ENCODE measurements at regions not wholly inside any gene's neighbourhood (a gene's known extent, or its start where the extent isn't known, plus 50 kb on each side); places are given as distances from the start of the nearest gene placed in this dataset.

DNA sequence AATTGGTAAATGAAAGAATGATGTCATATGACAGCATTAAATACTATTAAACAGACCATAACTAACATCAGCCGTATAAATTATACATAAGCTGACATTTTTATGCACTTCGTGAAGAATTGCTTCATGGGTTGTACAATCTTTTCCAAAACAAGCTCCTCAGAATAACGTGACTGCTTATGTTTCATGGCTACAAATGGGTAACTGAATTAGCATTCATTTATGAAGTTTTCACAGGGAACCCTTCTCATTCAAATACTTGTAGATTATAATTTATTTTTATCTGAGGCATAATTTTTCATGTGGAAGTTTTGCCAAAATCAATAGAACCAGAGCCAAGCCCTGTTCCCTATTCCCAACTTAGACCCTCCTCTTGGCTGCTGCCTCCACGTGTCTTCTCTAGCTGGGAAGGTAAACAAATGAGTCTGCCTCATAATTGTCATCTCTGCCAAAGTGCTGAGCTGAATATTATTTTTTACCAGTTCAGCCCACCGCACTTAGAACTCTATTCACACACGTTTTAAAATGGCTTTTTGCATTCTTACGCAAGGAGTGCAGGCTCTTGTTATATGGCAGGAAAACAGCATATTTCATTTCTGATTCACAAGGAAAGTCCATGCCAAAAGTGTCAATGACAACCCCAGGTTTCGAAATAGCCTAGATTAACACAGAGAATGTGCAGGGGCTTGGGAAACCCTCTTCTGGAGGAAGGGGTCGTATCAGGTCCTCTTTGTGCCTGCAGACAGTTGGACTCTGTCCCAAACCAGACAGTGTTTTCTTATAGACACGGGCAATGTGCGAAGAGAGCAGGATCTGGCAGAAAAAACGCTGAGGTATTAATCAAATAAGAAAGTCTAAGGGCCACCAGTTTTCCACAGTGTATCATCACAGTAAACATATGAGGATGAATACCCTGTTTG lies 370.7 kb upstream of the MGMT start:
- TF ChIP-seq, protein P1, sequence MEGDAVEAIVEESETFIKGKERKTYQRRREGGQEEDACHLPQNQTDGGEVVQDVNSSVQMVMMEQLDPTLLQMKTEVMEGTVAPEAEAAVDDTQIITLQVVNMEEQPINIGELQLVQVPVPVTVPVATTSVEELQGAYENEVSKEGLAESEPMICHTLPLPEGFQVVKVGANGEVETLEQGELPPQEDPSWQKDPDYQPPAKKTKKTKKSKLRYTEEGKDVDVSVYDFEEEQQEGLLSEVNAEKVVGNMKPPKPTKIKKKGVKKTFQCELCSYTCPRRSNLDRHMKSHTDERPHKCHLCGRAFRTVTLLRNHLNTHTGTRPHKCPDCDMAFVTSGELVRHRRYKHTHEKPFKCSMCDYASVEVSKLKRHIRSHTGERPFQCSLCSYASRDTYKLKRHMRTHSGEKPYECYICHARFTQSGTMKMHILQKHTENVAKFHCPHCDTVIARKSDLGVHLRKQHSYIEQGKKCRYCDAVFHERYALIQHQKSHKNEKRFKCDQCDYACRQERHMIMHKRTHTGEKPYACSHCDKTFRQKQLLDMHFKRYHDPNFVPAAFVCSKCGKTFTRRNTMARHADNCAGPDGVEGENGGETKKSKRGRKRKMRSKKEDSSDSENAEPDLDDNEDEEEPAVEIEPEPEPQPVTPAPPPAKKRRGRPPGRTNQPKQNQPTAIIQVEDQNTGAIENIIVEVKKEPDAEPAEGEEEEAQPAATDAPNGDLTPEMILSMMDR (conservative IDR thresholded peaks at IDR 0.05 in 1 of 2, IDR thresholded peaks at IDR 0.05 in 1 of 2; ENCODE audit: extremely low read depth in 1 of 2, insufficient read depth in 1 of 2, low read depth in 1 of 2, low read length in 2 of 2), result no peak
- no peak for TF ChIP-seq EZH2 (IDR thresholded peaks at IDR 0.05; ENCODE audit: borderline replicate concordance, low read length)

Measured in mammary epithelial cell (primary cell).